B cell (primary cell): ENCODE measurements at regions not wholly inside any gene's neighbourhood (a gene's known extent, or its start where the extent isn't known, plus 50 kb on each side); places are given as distances from the start of the nearest gene placed in this dataset.

Source experiments
- ATAC-seq: fragments of 200-7000 bp; cut with Tn5 transposase; one replicate; pipeline ENCODE4 v1.10.0; 2021; ENCODE audit warnings: low read depth, mild to moderate bottlenecking, moderate number of reproducible peaks, moderate library complexity
- CTCF ChIA-PET: fragments of 350-600 bp; sonication (Branson Sonifier 250); formaldehyde crosslinking; loops from one replicate; lab custom pipeline; 2021; ENCODE audit warnings: antibody characterized with exemption, inconsistent platforms; lab: Charles Lee
- POLR2A ChIA-PET: fragments of 350-600 bp; sonication (Branson Sonifier 250); formaldehyde crosslinking; loops from one replicate; lab custom pipeline; 2021; ENCODE audit warnings: antibody characterized with exemption; lab: Charles Lee
- DNase-seq: peaks from one replicate; pipeline ENCODE4 v3.0.0; 2013
- H2AFZ ChIP-seq: 2 replicates; pipeline ENCODE4 v1.6.1; 2012; ENCODE audit warnings: mild to moderate bottlenecking, low read depth, low read length; ENCODE audit not compliant: insufficient read depth, poor library complexity, severe bottlenecking
- H3K27ac ChIP-seq, 2 donors: 1 replicate in 1 of 2; 2 replicates in 1 of 2; pipeline ENCODE4 v1.5.1; 2012 to 2013; ENCODE audit warnings: low read length in 2 of 2, mild to moderate bottlenecking in 2 of 2, moderate library complexity in 1 of 2
- H3K27me3 ChIP-seq, 4 experiments: fragments of 200-600 bp in 1 of 4; sonication (generic) in 1 of 4; replicated peaks in 1 of 4; 1 replicate in 2 of 4; 2 replicates in 2 of 4; pipeline versions ENCODE4 v1.6.1 to v1.7.0; 2013 to 2016; ENCODE audit warnings: low read length in 3 of 4, mild to moderate bottlenecking in 2 of 4, mixed read lengths in 1 of 4, moderate library complexity in 1 of 4; ENCODE audit not compliant: insufficient read depth in 4 of 4, control insufficient read depth in 3 of 4; ENCODE audit errors: control extremely low read depth in 1 of 4
- H3K36me3 ChIP-seq, 2 experiments: replicated peaks in 1 of 2; 1 replicate in 1 of 2; 2 replicates in 1 of 2; pipeline versions ENCODE4 v1.6.1 to v1.7.1; 2013; ENCODE audit warnings: low read length in 1 of 2; ENCODE audit not compliant: insufficient read depth in 2 of 2, control insufficient read depth in 1 of 2; ENCODE audit errors: control extremely low read depth in 1 of 2, extremely low read depth in 1 of 2
- H3K4me1 ChIP-seq, 2 donors: fragments of 200-600 bp in 1 of 2; sonication (generic) in 1 of 2; 1 replicate in 1 of 2; 2 replicates in 1 of 2; pipeline versions ENCODE4 v1.5.1 to v1.6.1; 2013 to 2017; ENCODE audit warnings: low read length in 2 of 2; ENCODE audit not compliant: control insufficient read depth in 2 of 2, insufficient read depth in 2 of 2
- H3K4me2 ChIP-seq: replicated peaks from 2 replicates; pipeline ENCODE3; 2012; ENCODE audit warnings: mild to moderate bottlenecking, low read depth, low read length; ENCODE audit not compliant: poor library complexity, severe bottlenecking
- H3K4me3 ChIP-seq, 5 experiments: fragments of 200-600 bp in 1 of 5; sonication (generic) in 1 of 5; 1 replicate in 3 of 5; 2 replicates in 2 of 5; pipeline versions ENCODE4 v1.5.1 to v1.7.0; 2011 to 2016; ENCODE audit warnings: low read length in 4 of 5, mild to moderate bottlenecking in 4 of 5, low read depth in 2 of 5, control low read depth in 1 of 5, moderate library complexity in 1 of 5; ENCODE audit not compliant: insufficient read depth in 1 of 5; ENCODE audit errors: control extremely low read depth in 1 of 5, extremely low read depth in 1 of 5
- H3K79me2 ChIP-seq: fragments of 200-600 bp; sonication (generic); one replicate; pipeline ENCODE4 v1.6.0; 2016; ENCODE audit warnings: low read length; ENCODE audit not compliant: control insufficient read depth, insufficient read depth
- H3K9ac ChIP-seq: fragments of 200-600 bp; sonication (generic); 2 replicates; pipeline ENCODE4 v1.6.1; 2017; ENCODE audit warnings: mild to moderate bottlenecking, low read length, moderate library complexity
- H3K9me3 ChIP-seq, 3 donors: one replicate each; pipeline versions ENCODE4 v1.6.1 to v1.7.1; 2013; ENCODE audit warnings: low read length in 2 of 3; ENCODE audit not compliant: control insufficient read depth in 2 of 3, insufficient read depth in 1 of 3; ENCODE audit errors: control extremely low read depth in 1 of 3
- H4K20me1 ChIP-seq: 2 replicates; pipeline ENCODE4 v1.6.0; 2012; ENCODE audit warnings: mild to moderate bottlenecking, low read length; ENCODE audit not compliant: insufficient read depth, control insufficient read depth, poor library complexity, severe bottlenecking
- H3K27ac Mint-ChIP-seq: one replicate; pipeline ENCODE4 v1.8.0; 2021; ENCODE audit warnings: mixed read lengths
- H3K27me3 Mint-ChIP-seq: one replicate; pipeline ENCODE4 v1.8.0; 2021; ENCODE audit warnings: mixed read lengths
- H3K4me1 Mint-ChIP-seq: one replicate; pipeline ENCODE4 v1.8.0; 2021; ENCODE audit warnings: mixed read lengths
- H3K4me3 Mint-ChIP-seq: one replicate; pipeline ENCODE4 v1.8.0; 2021; ENCODE audit warnings: mixed read lengths
- H3K9me3 Mint-ChIP-seq: one replicate; pipeline ENCODE4 v1.8.0; 2022; ENCODE audit warnings: mixed read lengths; ENCODE audit not compliant: insufficient read depth
- CTCF ChIP-seq: fragments of 200-600 bp; IDR thresholded peaks from one replicate; pipeline ENCODE4 v1.8.0; 2022; ENCODE audit warnings: antibody characterized with exemption, mild to moderate bottlenecking
- EZH2 ChIP-seq: IDR thresholded peaks from 2 replicates; pipeline ENCODE4 v1.6.1; 2012; ENCODE audit warnings: borderline replicate concordance, low read depth, mild to moderate bottlenecking, moderate library complexity, low read length; ENCODE audit not compliant: insufficient read depth, poor library complexity, severe bottlenecking
- WGBS: methylation state at CpG from one replicate; pipeline ENCODE4 v1.1.5; 2013; ENCODE audit warnings: missing lambda C conversion rate; ENCODE audit not compliant: insufficient coverage; 5-methylcytosine and 5-hydroxymethylcytosine counted together
- intact Hi-C: fragments of 100-400 bp; cut with micrococcal nuclease; formaldehyde crosslinking; loops from one replicate; pipeline ENCODE4 v1.10.0; 2022

GRCh38 chr11:37544491-37544890, 946.5 kb upstream of the RAG2 start:
- CTCF ChIA-PET, result no interaction called here

GRCh38 chr11:37533830-37534229, 935.8 kb upstream of the RAG2 start:
- H3K4me3 Mint-ChIP-seq, result no peak overlapping the region
- no peaks in the 10 kb centered on the region for H3K27me3 ChIP-seq
- H3K4me3 ChIP-seq, result no peak overlapping the region
- ChIA-PET POLR2A (no interaction called here), CTCF (no interaction called here)
- no peak overlapping the region for H3K27ac ChIP-seq
- no peak overlapping the region for H3K9ac ChIP-seq
- DNase-seq, result no peak
- H3K9me3 Mint-ChIP-seq, result peaks cover 14% of the 10 kb centered on the region
- H3K36me3 ChIP-seq, result no peaks in the 10 kb centered on the region
- WGBS, result no CpG with 5 or more reads among the region's 4 CpGs
- no peaks in the 10 kb centered on the region for H3K79me2 ChIP-seq
- H4K20me1 ChIP-seq, result no peaks in the 10 kb centered on the region
- no peak overlapping the region for H2AFZ ChIP-seq
- intact Hi-C loops, result no loop called here
- H3K9me3 ChIP-seq, result peaks cover 0 to 7% (median 5%) of the 10 kb centered on the region in 3 donors
- no peak for TF ChIP-seq CTCF
- no peak for TF ChIP-seq EZH2
- H3K27me3 Mint-ChIP-seq, result no peaks in the 10 kb centered on the region
- ATAC-seq, result no peak
- H3K27ac Mint-ChIP-seq, result no peak overlapping the region
- no peak overlapping the region for H3K4me2 ChIP-seq
- H3K4me1 Mint-ChIP-seq, result no peaks in the 10 kb centered on the region
- H3K4me1 ChIP-seq, result no peaks in the 10 kb centered on the region

More at GRCh38 chr11:37544491-37544890, 946.5 kb upstream of the RAG2 start:
- Histone ChIP-seq H3K4me2 (no peak overlapping the region), H3K36me3 (no peaks in the 10 kb centered on the region), H3K27ac (no peak overlapping the region), H3K4me3 (no peak overlapping the region), H3K79me2 (no peaks in the 10 kb centered on the region), H3K4me1 (no peaks in the 10 kb centered on the region), H3K9ac (no peak overlapping the region), H3K9me3 (peaks cover 0 to 6% (median 0%) of the 10 kb centered on the region in 3 donors), H4K20me1 (no peaks in the 10 kb centered on the region), H2AFZ (no peak overlapping the region), H3K27me3 (no peaks in the 10 kb centered on the region)
- POLR2A ChIA-PET, result no interaction called here
- TF ChIP-seq EZH2 (no peak), CTCF (no peak)
- H3K9me3 Mint-ChIP-seq, result peaks cover 2% of the 10 kb centered on the region
- DNase-seq, result no peak
- no peak overlapping the region for H3K27ac Mint-ChIP-seq
- H3K4me3 Mint-ChIP-seq, result no peak overlapping the region
- no peaks in the 10 kb centered on the region for H3K4me1 Mint-ChIP-seq
- ATAC-seq, result no peak
- no peaks in the 10 kb centered on the region for H3K27me3 Mint-ChIP-seq
- intact Hi-C loops, result no loop called here
